ENCODE measurements at regions not wholly inside any gene's neighbourhood (a gene's known extent, or its start where the extent isn't known, plus 50 kb on each side); places are given as distances from the start of the nearest gene placed in this dataset.

GRCh38 chr6:167546611-167547327 is 221.9 kb downstream of the TTLL2 start:
- DNase-seq (ENCODE audit: low read depth in 4 of 6, low spot score in 6 of 6): no peak
- no peak overlapping the region for H3K27ac ChIP-seq (ENCODE audit: low read depth, low read length)
- H3K27me3 ChIP-seq (ENCODE audit: control insufficient read depth, insufficient read depth, low read length): no peaks in the 10 kb centered on the region
- no peak overlapping the region for H3K4me3 ChIP-seq (ENCODE audit: low read depth, low read length)
- no peaks in the 10 kb centered on the region for H3K36me3 ChIP-seq (ENCODE audit: control insufficient read depth, insufficient read depth, low read length)
- 95% methylated on average over 31 of the region's 32 CpGs for WGBS (ENCODE audit: insufficient coverage)
- peaks cover 28% of the 10 kb centered on the region for H3K4me1 ChIP-seq (ENCODE audit: control insufficient read depth, insufficient read depth, low read length)
- H3K9me3 ChIP-seq (ENCODE audit: control insufficient read depth, insufficient read depth, low read length): no peaks in the 10 kb centered on the region

GRCh38 chr6:167547328-167547692 is 222.4 kb downstream of the TTLL2 start:
- Histone ChIP-seq H3K36me3 (ENCODE audit: control insufficient read depth, insufficient read depth, low read length) (no peaks in the 10 kb centered on the region), H3K9me3 (ENCODE audit: control insufficient read depth, insufficient read depth, low read length) (no peaks in the 10 kb centered on the region), H3K27me3 (ENCODE audit: control insufficient read depth, insufficient read depth, low read length) (no peaks in the 10 kb centered on the region), H3K27ac (ENCODE audit: low read depth, low read length) (no peak overlapping the region), H3K4me3 (ENCODE audit: low read depth, low read length) (no peak overlapping the region), H3K4me1 (ENCODE audit: control insufficient read depth, insufficient read depth, low read length) (peaks cover 33% of the 10 kb centered on the region)
- DNase-seq (ENCODE audit: low read depth in 4 of 6, low spot score in 6 of 6): no peak

- WGBS (ENCODE audit: insufficient coverage): 76% methylated on average over 6 of the region's 7 CpGs
- Histone ChIP-seq H3K27me3 (ENCODE audit: control insufficient read depth, insufficient read depth, low read length) (no peaks in the 10 kb centered on the region), H3K27ac (ENCODE audit: low read depth, low read length) (no peak overlapping the region), H3K36me3 (ENCODE audit: control insufficient read depth, insufficient read depth, low read length) (no peaks in the 10 kb centered on the region), H3K9me3 (ENCODE audit: control insufficient read depth, insufficient read depth, low read length) (no peaks in the 10 kb centered on the region), H3K4me3 (ENCODE audit: low read depth, low read length) (no peak overlapping the region), H3K4me1 (ENCODE audit: control insufficient read depth, insufficient read depth, low read length) (peaks cover 35% of the 10 kb centered on the region)
- no peak for DNase-seq (ENCODE audit: low read depth in 4 of 6, low spot score in 6 of 6)
Observed at GRCh38 chr6:167547751-167548150, 222.9 kb downstream of the TTLL2 start.

GRCh38 chr6:167548451-167548850 is 223.6 kb downstream of the TTLL2 start:
- no peak overlapping the region for H3K4me3 ChIP-seq (ENCODE audit: low read depth, low read length)
- no peak for DNase-seq (ENCODE audit: low read depth in 4 of 6, low spot score in 6 of 6)
- no peaks in the 10 kb centered on the region for H3K36me3 ChIP-seq (ENCODE audit: control insufficient read depth, insufficient read depth, low read length)
- no peaks in the 10 kb centered on the region for H3K9me3 ChIP-seq (ENCODE audit: control insufficient read depth, insufficient read depth, low read length)
- 85% methylated on average over 5 of the region's 5 CpGs for WGBS (ENCODE audit: insufficient coverage)
- no peak overlapping the region for H3K27ac ChIP-seq (ENCODE audit: low read depth, low read length)
- H3K27me3 ChIP-seq (ENCODE audit: control insufficient read depth, insufficient read depth, low read length): no peaks in the 10 kb centered on the region
- peaks cover 32% of the 10 kb centered on the region for H3K4me1 ChIP-seq (ENCODE audit: control insufficient read depth, insufficient read depth, low read length)

- whole genome bisulfite sequencing (ENCODE audit: insufficient coverage): 61% methylated on average over 4 of the region's 9 CpGs
- peaks cover 29% of the 10 kb centered on the region for H3K4me1 ChIP-seq (ENCODE audit: control insufficient read depth, insufficient read depth, low read length)
- H3K4me3 ChIP-seq (ENCODE audit: low read depth, low read length): no peak overlapping the region
- no peaks in the 10 kb centered on the region for H3K36me3 ChIP-seq (ENCODE audit: control insufficient read depth, insufficient read depth, low read length)
- H3K27me3 ChIP-seq (ENCODE audit: control insufficient read depth, insufficient read depth, low read length): no peaks in the 10 kb centered on the region
- H3K9me3 ChIP-seq (ENCODE audit: control insufficient read depth, insufficient read depth, low read length): no peaks in the 10 kb centered on the region
- DNase-seq (ENCODE audit: low read depth in 4 of 6, low spot score in 6 of 6): peak in 1 of 6 donors; percentile 66
- no peak overlapping the region for H3K27ac ChIP-seq (ENCODE audit: low read depth, low read length)
Observed at GRCh38 chr6:167549213-167549612, 224.3 kb downstream of the TTLL2 start.

GRCh38 chr6:167550941-167551627 is 226.2 kb downstream of the TTLL2 start:
- H3K27me3 ChIP-seq (ENCODE audit: control insufficient read depth, insufficient read depth, low read length): no peaks in the 10 kb centered on the region
- H3K9me3 ChIP-seq (ENCODE audit: control insufficient read depth, insufficient read depth, low read length): peaks cover 2% of the 10 kb centered on the region
- 24% methylated on average over 20 of the region's 29 CpGs for WGBS (ENCODE audit: insufficient coverage)
- peak overlapping the region; percentile 73 for H3K27ac ChIP-seq (ENCODE audit: low read depth, low read length)
- peaks cover 29% of the 10 kb centered on the region for H3K4me1 ChIP-seq (ENCODE audit: control insufficient read depth, insufficient read depth, low read length)
- peak; percentile 53 to 92 (median 68) for DNase-seq (ENCODE audit: low read depth in 4 of 6, low spot score in 6 of 6)
- no peaks in the 10 kb centered on the region for H3K36me3 ChIP-seq (ENCODE audit: control insufficient read depth, insufficient read depth, low read length)
- no peak overlapping the region for H3K4me3 ChIP-seq (ENCODE audit: low read depth, low read length)

GRCh38 chr6:167551628-167552257 is 226.9 kb downstream of the TTLL2 start:
- peaks cover 28% of the 10 kb centered on the region for H3K4me1 ChIP-seq (ENCODE audit: control insufficient read depth, insufficient read depth, low read length)
- no peaks in the 10 kb centered on the region for H3K27me3 ChIP-seq (ENCODE audit: control insufficient read depth, insufficient read depth, low read length)
- WGBS (ENCODE audit: insufficient coverage): 79% methylated on average over 25 of the region's 26 CpGs
- no peak for DNase-seq (ENCODE audit: low read depth in 4 of 6, low spot score in 6 of 6)
- peaks cover 4% of the 10 kb centered on the region for H3K9me3 ChIP-seq (ENCODE audit: control insufficient read depth, insufficient read depth, low read length)
- H3K27ac ChIP-seq (ENCODE audit: low read depth, low read length): peak overlapping the region; percentile 73
- H3K36me3 ChIP-seq (ENCODE audit: control insufficient read depth, insufficient read depth, low read length): no peaks in the 10 kb centered on the region
- H3K4me3 ChIP-seq (ENCODE audit: low read depth, low read length): no peak overlapping the region

GRCh38 chr6:167552258-167552630 is 227.4 kb downstream of the TTLL2 start:
- H3K27me3 ChIP-seq (ENCODE audit: control insufficient read depth, insufficient read depth, low read length): no peaks in the 10 kb centered on the region
- WGBS (ENCODE audit: insufficient coverage): 95% methylated on average over 13 of the region's 15 CpGs
- H3K9me3 ChIP-seq (ENCODE audit: control insufficient read depth, insufficient read depth, low read length): peaks cover 4% of the 10 kb centered on the region
- peak overlapping the region; percentile 73 for H3K27ac ChIP-seq (ENCODE audit: low read depth, low read length)
- no peak for DNase-seq (ENCODE audit: low read depth in 4 of 6, low spot score in 6 of 6)
- H3K4me1 ChIP-seq (ENCODE audit: control insufficient read depth, insufficient read depth, low read length): peaks cover 23% of the 10 kb centered on the region
- no peaks in the 10 kb centered on the region for H3K36me3 ChIP-seq (ENCODE audit: control insufficient read depth, insufficient read depth, low read length)
- no peak overlapping the region for H3K4me3 ChIP-seq (ENCODE audit: low read depth, low read length)

GRCh38 chr6:167552961-167553735 is 228.3 kb downstream of the TTLL2 start:
- no peaks in the 10 kb centered on the region for H3K27me3 ChIP-seq (ENCODE audit: control insufficient read depth, insufficient read depth, low read length)
- DNase-seq (ENCODE audit: low read depth in 4 of 6, low spot score in 6 of 6): no peak
- H3K4me1 ChIP-seq (ENCODE audit: control insufficient read depth, insufficient read depth, low read length): peaks cover 23% of the 10 kb centered on the region
- H3K27ac ChIP-seq (ENCODE audit: low read depth, low read length): no peak overlapping the region
- no peak overlapping the region for H3K4me3 ChIP-seq (ENCODE audit: low read depth, low read length)
- H3K36me3 ChIP-seq (ENCODE audit: control insufficient read depth, insufficient read depth, low read length): no peaks in the 10 kb centered on the region
- WGBS (ENCODE audit: insufficient coverage): 92% methylated on average over 17 of the region's 19 CpGs
- peaks cover 4% of the 10 kb centered on the region for H3K9me3 ChIP-seq (ENCODE audit: control insufficient read depth, insufficient read depth, low read length)

Data from spinal cord (tissue), 9 donors.